DOHH2 (cell line): ENCODE measurements at regions not wholly inside any gene's neighbourhood (a gene's known extent, or its start where the extent isn't known, plus 50 kb on each side); places are given as distances from the start of the nearest gene placed in this dataset.

Source experiments
- H3F3A ChIP-seq: fragments of 200-600 bp; sonication (generic), shearing (Covaris generic); 2 replicates; pipeline ENCODE4 v1.6.0; 2016; ENCODE audit warnings: antibody characterized with exemption, mild to moderate bottlenecking; ENCODE audit not compliant: control insufficient read depth, insufficient read depth
- H3K27ac ChIP-seq: fragments of 200-600 bp; sonication (generic); 2 replicates; pipeline ENCODE4 v1.5.1; 2014; ENCODE audit warnings: low read depth, mild to moderate bottlenecking, low read length, moderate library complexity
- H3K27me3 ChIP-seq: fragments of 200-600 bp; sonication (generic); 2 replicates; pipeline ENCODE4 v1.6.1; 2014; ENCODE audit warnings: mild to moderate bottlenecking, low read length, mixed read lengths; ENCODE audit not compliant: control insufficient read depth
- H3K36me3 ChIP-seq: fragments of 200-600 bp; sonication (generic); 2 replicates; pipeline ENCODE4 v1.6.1; 2014; ENCODE audit warnings: mild to moderate bottlenecking, low read length, moderate library complexity, mixed read lengths; ENCODE audit not compliant: control insufficient read depth
- H3K4me1 ChIP-seq: fragments of 200-600 bp; sonication (generic); 2 replicates; pipeline ENCODE4 v1.6.1; 2014; ENCODE audit warnings: mild to moderate bottlenecking, low read length, mixed read lengths; ENCODE audit not compliant: control insufficient read depth
- H3K4me2 ChIP-seq: fragments of 200-600 bp; sonication (generic); 2 replicates; pipeline ENCODE4 v1.6.0; 2014; ENCODE audit warnings: mild to moderate bottlenecking, low read length, moderate library complexity
- H3K4me3 ChIP-seq: fragments of 200-600 bp; sonication (generic); 2 replicates; pipeline ENCODE4 v1.5.1; 2014; ENCODE audit warnings: mild to moderate bottlenecking, low read length, mixed read lengths
- H3K79me2 ChIP-seq: fragments of 200-600 bp; sonication (generic); 2 replicates; pipeline ENCODE4 v1.6.1; 2014; ENCODE audit warnings: mild to moderate bottlenecking, low read length, mixed read lengths; ENCODE audit not compliant: control insufficient read depth
- H3K9me2 ChIP-seq: fragments of 200-600 bp; sonication (generic); replicated peaks from 2 replicates; pipeline ENCODE4 v1.6.1; 2014; ENCODE audit warnings: mild to moderate bottlenecking, low read length, mixed read lengths; ENCODE audit not compliant: control insufficient read depth
- H3K9me3 ChIP-seq: fragments of 200-600 bp; sonication (generic); 2 replicates; pipeline ENCODE4 v1.6.1; 2014; ENCODE audit warnings: antibody characterized with exemption, low read length, mixed read lengths; ENCODE audit not compliant: control insufficient read depth, insufficient read depth
- H4K20me1 ChIP-seq: fragments of 200-600 bp; sonication (generic); 2 replicates; pipeline ENCODE4 v1.6.0; 2014; ENCODE audit warnings: low read depth, mild to moderate bottlenecking, antibody characterized with exemption, low read length, moderate library complexity; ENCODE audit not compliant: control insufficient read depth, insufficient read depth
- EZH2phosphoT487 ChIP-seq: fragments of 200-600 bp; sonication (generic); IDR thresholded peaks from 2 replicates; pipeline ENCODE4 v1.6.1; 2017; ENCODE audit warnings: borderline replicate concordance, mild to moderate bottlenecking, antibody characterized with exemption, low read length, moderate library complexity, mixed read lengths
- TF ChIP-seq, protein P1 (sequence below): fragments of 200-600 bp; sonication (generic); IDR thresholded peaks from one replicate; pipeline ENCODE4 v1.5.1; 2014; ENCODE audit warnings: antibody characterized with exemption, mild to moderate bottlenecking, low read depth, low read length; ENCODE audit not compliant: poor library complexity, severe bottlenecking

DNA sequence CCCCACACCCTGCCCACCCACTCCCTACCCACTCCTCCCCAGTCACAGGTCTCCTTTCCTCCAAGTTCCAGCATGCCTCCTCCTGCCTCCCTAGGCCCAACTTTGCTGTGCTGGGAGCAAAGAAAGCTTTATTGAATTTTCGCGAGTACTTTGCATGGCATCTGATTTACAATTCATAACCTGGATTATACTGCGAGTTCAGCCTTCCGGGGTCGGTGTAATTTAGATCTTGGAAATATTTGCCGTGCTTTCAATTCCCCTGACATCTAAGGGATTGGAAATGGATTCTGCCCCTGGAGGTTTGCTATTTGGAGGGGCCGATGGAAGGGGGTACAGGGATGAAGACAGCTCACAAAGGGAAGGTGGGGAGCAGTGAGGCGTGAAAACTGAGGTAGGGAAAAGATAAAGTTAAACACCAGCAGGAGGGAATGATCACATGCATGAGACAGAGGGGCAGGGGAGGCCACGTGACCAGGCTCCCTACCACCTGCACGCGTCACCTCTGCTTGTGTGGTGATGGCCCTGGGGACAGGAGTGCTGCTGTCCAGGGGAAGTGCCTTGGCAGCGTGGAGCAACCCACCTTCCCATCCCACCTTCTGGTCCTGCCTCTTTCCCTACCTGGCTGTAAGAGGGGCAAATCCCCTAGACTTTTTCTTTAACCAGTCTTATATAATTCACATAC lies 132.3 kb upstream of the RPL38 start:
- Histone ChIP-seq H3K79me2 (no peaks in the 10 kb centered on the region), H3K4me2 (no peak overlapping the region), H3K9me2 (no peaks in the 10 kb centered on the region), H3K4me1 (no peaks in the 10 kb centered on the region), H3K27ac (no peak overlapping the region), H3K4me3 (no peak overlapping the region), H3K36me3 (no peaks in the 10 kb centered on the region), H4K20me1 (no peaks in the 10 kb centered on the region), H3K9me3 (peaks cover 3% of the 10 kb centered on the region; the same call in 1 of the 2 replicates), H3F3A (no peaks in the 10 kb centered on the region), H3K27me3 (no peaks in the 10 kb centered on the region)
- TF ChIP-seq, protein P1, sequence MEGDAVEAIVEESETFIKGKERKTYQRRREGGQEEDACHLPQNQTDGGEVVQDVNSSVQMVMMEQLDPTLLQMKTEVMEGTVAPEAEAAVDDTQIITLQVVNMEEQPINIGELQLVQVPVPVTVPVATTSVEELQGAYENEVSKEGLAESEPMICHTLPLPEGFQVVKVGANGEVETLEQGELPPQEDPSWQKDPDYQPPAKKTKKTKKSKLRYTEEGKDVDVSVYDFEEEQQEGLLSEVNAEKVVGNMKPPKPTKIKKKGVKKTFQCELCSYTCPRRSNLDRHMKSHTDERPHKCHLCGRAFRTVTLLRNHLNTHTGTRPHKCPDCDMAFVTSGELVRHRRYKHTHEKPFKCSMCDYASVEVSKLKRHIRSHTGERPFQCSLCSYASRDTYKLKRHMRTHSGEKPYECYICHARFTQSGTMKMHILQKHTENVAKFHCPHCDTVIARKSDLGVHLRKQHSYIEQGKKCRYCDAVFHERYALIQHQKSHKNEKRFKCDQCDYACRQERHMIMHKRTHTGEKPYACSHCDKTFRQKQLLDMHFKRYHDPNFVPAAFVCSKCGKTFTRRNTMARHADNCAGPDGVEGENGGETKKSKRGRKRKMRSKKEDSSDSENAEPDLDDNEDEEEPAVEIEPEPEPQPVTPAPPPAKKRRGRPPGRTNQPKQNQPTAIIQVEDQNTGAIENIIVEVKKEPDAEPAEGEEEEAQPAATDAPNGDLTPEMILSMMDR, result no peak
- TF ChIP-seq EZH2phosphoT487, result no peak

- no peaks in the 10 kb centered on the region for H3K36me3 ChIP-seq
- H3K9me2 ChIP-seq, result no peaks in the 10 kb centered on the region
- TF ChIP-seq, protein P1, result no peak
- no peak for TF ChIP-seq EZH2phosphoT487
- H3K4me3 ChIP-seq, result no peak overlapping the region
- H3K9me3 ChIP-seq, result peaks cover 3% of the 10 kb centered on the region; the same call in 1 of the 2 replicates
- H3K4me2 ChIP-seq, result no peak overlapping the region
- no peaks in the 10 kb centered on the region for H4K20me1 ChIP-seq
- H3K4me1 ChIP-seq, result no peaks in the 10 kb centered on the region
- H3K27ac ChIP-seq, result no peak overlapping the region
- no peaks in the 10 kb centered on the region for H3K27me3 ChIP-seq
- no peaks in the 10 kb centered on the region for H3F3A ChIP-seq
- H3K79me2 ChIP-seq, result no peaks in the 10 kb centered on the region
These were observed 131.1 kb upstream of the RPL38 start for GRCh38 chr17:74072340-74072739.

GRCh38 chr17:74076446-74076845 lies 127.0 kb upstream of the RPL38 start:
- H3K4me1 ChIP-seq, result no peaks in the 10 kb centered on the region
- H3K36me3 ChIP-seq, result no peaks in the 10 kb centered on the region
- H3K9me2 ChIP-seq, result no peaks in the 10 kb centered on the region
- no peaks in the 10 kb centered on the region for H3K27me3 ChIP-seq
- TF ChIP-seq, protein P1, result no peak
- TF ChIP-seq EZH2phosphoT487, result no peak
- H3K27ac ChIP-seq, result no peak overlapping the region
- no peak overlapping the region for H3K4me2 ChIP-seq
- no peaks in the 10 kb centered on the region for H3F3A ChIP-seq
- no peak overlapping the region for H3K4me3 ChIP-seq
- H3K9me3 ChIP-seq, result peaks cover 3% of the 10 kb centered on the region; the same call in 1 of the 2 replicates
- no peaks in the 10 kb centered on the region for H3K79me2 ChIP-seq
- H4K20me1 ChIP-seq, result no peaks in the 10 kb centered on the region

DNA sequence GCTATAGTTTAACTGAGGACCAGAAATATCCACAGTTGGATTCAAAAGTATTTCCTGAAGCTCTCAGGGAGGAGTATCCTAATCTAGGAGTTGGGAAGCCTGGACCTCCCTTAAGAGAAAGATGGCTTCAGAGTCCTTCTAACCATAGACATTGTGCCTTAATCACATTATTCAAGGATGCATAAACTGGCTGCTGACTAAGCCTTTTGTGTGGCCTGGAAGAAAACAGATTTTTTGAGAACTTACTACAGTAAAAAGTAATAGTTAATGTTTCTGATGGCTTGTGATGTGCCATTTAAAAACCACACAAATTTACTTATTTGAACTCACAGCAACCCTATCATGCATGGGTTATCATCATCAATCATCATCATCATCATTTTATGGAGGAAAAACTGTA lies 126.2 kb upstream of the RPL38 start:
- Histone ChIP-seq H3K79me2 (no peaks in the 10 kb centered on the region), H3K27ac (no peak overlapping the region), H3K27me3 (no peaks in the 10 kb centered on the region), H4K20me1 (no peaks in the 10 kb centered on the region), H3F3A (no peaks in the 10 kb centered on the region), H3K36me3 (no peaks in the 10 kb centered on the region), H3K4me3 (no peak overlapping the region), H3K4me1 (no peaks in the 10 kb centered on the region), H3K9me2 (no peaks in the 10 kb centered on the region), H3K9me3 (peaks cover 3% of the 10 kb centered on the region; the same call in 1 of the 2 replicates), H3K4me2 (no peak overlapping the region)
- TF ChIP-seq, protein P1, result no peak
- TF ChIP-seq EZH2phosphoT487, result no peak
